Thyroid gland (tissue), 4 donors: ENCODE measurements at regions not wholly inside any gene's neighbourhood (a gene's known extent, or its start where the extent isn't known, plus 50 kb on each side); places are given as distances from the start of the nearest gene placed in this dataset.

ENCODE experiments used
- POLR2A ChIP-seq, 2 donors: fragments of 450-650 bp; IDR thresholded peaks; one replicate each; pipeline ENCODE4 v1.6.1; 2017; ENCODE audit warnings: antibody characterized with exemption in 2 of 2, mild to moderate bottlenecking in 2 of 2, moderate library complexity in 1 of 2
- TF ChIP-seq, protein P1 (sequence below), 6 experiments: fragments of 200-600 bp in 3 of 6; fragments of 450-650 bp in 3 of 6; sonication (generic) in 3 of 6; IDR thresholded peaks; one replicate each; pipeline ENCODE4 v1.5.1; 2016 to 2019; ENCODE audit warnings: antibody characterized with exemption in 6 of 6, mild to moderate bottlenecking in 2 of 6, inconsistent platforms in 1 of 6, moderate library complexity in 1 of 6

DNA sequence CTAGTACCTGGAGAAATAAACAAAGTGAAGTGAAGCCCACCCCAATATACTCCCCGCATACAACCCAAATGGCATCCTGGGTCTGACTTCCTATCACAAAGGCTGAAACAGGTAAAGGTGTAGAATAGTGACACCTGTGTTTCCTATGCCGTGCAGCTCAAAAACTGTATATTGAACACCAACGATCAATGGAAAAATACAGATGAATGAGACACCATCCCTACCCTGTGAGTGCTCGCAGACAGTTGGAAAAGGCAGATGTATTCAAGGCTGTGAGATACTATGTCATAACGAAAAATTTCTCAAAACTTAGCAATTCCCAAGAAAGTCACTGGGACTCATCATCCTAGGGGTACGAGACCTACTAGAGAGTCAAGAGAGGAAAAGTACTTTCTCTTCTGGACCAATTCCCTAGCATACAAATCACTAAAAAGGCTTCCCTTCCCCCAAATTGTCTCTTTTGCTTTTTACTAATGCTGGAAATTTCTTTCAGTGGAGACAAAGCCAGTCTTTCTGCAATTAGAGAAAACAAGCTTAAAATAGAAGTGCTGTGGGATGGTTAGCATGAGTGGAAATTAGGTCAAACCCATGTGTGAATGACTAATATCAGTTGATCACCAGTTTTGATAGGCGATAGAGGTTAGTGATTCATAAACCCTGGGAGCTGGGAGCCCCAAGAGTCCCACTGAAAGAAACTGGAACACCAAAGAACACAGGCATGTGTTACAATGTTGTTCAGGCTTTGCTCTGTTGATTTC is 249.7 kb downstream of the SPTSSA start:
- TF ChIP-seq, protein P1, sequence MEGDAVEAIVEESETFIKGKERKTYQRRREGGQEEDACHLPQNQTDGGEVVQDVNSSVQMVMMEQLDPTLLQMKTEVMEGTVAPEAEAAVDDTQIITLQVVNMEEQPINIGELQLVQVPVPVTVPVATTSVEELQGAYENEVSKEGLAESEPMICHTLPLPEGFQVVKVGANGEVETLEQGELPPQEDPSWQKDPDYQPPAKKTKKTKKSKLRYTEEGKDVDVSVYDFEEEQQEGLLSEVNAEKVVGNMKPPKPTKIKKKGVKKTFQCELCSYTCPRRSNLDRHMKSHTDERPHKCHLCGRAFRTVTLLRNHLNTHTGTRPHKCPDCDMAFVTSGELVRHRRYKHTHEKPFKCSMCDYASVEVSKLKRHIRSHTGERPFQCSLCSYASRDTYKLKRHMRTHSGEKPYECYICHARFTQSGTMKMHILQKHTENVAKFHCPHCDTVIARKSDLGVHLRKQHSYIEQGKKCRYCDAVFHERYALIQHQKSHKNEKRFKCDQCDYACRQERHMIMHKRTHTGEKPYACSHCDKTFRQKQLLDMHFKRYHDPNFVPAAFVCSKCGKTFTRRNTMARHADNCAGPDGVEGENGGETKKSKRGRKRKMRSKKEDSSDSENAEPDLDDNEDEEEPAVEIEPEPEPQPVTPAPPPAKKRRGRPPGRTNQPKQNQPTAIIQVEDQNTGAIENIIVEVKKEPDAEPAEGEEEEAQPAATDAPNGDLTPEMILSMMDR (IDR thresholded peaks at IDR 0.05): no peak
- no peak for TF ChIP-seq POLR2A (IDR thresholded peaks at IDR 0.05)
